HG03066 (cell line): ENCODE measurements at regions not wholly inside any gene's neighbourhood (a gene's known extent, or its start where the extent isn't known, plus 50 kb on each side); places are given as distances from the start of the nearest gene placed in this dataset.

ENCODE experiments used
- ATAC-seq: cut with Tn5 transposase; IDR thresholded peaks from one replicate; pipeline ENCODE4 v1.9.1; 2021; ENCODE audit warnings: low read depth; ENCODE audit not compliant: unreplicated experiment

- no peak for ATAC-seq
Observed at GRCh38 chr2:104487366-104487765, 366.5 kb upstream of the POU3F3 start.

DNA sequence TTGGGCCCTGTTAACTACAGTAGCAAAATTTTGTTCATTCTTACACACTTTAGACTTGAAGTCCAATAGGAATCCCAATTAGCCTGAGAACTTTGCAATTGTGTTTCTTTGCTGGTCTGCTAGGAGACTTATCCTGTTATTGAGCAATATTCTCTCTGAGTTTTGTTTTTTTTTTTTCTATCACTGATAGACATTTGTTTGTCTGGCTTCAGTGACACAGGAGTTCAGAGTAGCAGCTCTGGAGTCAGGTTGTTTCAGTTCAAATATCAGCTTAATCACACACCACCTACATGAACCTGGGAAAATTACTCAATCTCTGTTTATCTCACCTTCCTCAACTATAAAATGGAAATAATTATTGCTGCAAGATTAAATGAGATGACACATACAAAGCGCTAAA lies 360.2 kb upstream of the POU3F3 start:
- ATAC-seq = no peak

DNA sequence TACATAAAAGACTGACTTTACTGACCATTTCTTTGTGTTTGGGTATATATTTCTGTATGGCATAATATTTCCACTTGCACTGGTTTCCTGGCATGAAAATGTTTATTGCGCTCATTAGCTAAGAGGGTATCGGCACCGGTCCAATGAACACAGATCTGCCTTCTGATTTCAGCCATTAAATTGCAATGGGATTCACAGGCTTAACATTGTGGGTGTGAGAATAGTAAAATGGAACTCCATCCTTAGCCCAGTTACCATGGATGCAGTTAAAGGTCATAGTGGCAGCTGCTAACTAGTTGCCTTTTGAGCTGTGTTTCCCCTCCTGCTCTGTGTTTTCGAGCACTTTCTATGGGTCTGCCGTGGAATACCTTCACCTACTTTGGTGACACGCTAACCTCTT lies 352.6 kb upstream of the POU3F3 start:
- no peak for ATAC-seq

GRCh38 chr2:104501929-104502328 lies 352.0 kb upstream of the POU3F3 start:
- ATAC-seq = no peak

DNA sequence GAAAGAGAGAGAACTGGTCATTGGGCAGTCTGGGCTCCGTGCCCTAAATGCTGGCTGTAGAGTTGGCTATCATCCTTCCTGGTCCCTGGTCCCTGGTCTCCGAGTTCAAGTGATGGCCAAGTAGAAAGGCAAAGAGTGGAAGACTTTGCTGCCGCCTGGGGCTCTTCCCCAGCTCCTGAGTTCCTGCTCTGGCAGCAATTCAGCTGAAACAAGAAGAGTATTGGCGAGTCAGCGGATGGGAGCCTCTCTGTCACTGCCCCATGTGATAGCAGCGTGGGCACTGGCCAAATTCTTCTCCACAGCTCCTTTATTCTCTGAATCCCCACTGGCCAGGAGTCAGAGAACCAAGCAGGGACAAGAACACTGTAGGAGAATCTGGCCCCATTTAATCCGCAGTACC lies 351.0 kb upstream of the POU3F3 start:
- ATAC-seq = no peak

DNA sequence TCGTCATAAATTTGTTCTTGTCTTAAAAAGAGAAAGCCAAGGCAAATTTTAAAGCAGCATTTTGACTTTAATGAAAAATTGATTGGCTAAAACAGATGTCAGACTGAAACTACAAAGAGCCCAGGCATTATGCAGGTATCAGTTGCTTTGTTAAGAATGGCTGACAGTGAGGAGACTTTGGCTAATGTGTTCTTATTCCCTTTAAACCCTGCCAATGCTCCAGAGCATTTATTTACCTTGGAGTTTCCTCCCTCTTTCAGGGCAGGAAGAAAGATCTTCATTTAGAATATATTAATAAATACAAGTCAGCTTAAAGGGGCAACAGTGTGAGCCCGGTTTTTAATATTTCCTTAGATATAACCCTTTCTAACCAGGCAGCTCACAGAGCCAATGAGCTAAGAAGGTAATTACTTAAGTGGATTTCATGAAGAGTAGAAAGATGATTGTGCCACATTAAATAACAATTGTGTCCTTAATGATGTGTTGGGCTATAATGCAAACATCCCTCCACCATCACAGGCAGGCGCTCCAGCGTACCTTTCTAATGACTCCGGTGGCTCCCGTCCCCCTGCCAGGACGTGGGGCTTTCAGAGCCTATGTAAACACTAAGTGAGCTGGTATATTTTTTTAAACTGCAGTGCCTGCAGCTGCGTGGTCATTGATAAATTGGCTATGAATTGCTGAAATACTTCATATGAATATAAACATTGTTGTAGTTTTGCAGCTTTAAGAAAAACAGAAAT lies 349.4 kb upstream of the POU3F3 start:
- no peak for ATAC-seq

DNA sequence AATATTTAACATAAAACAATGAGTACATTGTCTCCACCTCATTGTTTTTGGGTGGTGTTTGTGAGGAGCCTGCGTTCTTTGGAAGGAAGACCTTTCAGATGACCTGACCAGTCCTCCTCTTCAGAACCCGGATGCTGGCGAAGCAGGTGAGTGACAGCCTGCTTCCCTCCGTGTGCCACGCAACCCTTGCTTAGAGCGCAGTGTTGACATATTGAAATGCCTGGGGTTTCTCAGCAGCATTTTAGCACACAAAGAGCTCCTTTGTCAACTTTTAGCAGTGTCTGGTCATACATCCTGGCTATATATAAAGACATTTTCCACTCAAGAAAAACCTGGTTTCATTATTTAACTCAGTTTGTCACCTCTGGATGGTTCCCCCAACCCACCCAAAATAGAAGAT lies 335.7 kb upstream of the POU3F3 start:
- ATAC-seq = no peak

DNA sequence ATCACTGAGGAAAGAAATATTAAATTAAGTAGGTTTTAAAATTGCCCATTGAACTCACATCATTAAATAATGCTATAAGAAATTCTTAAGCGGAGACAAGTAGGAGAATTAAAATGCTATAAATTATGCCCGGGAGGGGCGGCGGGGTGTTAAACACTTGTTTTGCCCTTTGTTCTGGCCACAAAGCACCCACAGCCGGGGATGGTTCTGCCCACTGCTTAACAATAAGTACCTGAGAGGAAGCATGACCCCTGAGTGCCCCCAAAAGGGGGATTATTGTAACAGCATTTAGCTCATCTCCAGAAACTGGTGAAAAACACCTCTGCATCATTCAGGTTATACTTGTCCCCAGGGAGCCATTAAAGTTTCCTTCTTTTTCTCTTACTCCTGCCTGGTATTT lies 332.7 kb upstream of the POU3F3 start:
- ATAC-seq = no peak

- ATAC-seq = no peak
Observed at GRCh38 chr2:104523921-104524320, 330.0 kb upstream of the POU3F3 start.

DNA sequence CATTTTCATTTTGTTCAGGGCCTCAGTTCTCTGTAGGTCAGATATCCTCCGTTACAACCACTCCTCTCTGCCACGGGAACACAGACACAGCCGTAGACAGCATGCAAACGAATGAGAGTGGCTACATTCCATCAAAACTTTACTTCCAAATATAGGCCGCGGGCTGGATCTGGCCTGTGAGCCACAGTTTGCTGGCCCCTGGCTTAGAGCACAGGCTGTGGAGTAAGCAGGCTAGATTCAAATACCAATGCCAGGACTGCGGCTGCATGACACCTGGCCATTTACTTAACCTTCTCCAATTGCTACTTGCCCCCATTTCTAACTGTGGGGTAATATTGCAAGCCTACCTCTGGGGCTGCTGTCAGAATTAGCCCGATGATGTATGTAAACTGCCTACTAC lies 325.8 kb upstream of the POU3F3 start:
- ATAC-seq = no peak

DNA sequence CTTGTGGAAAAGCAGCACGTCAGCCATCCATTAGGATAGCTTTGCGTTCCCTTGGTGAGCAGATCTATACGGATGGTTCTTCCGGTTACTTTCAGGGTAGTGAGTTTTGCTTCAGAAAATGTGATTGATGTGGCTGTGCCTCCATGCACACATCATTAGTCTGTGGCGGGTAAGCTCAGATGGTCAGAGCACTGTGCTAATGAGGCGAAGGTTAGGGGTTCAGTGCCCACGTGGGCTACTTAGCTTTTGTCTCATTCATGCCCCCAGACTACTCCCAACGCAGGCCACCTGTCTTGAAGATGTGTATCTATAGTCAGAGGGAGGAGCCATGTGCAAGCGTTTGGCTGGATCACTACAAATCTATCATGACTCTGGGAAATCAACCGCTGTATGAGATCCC lies 322.8 kb upstream of the POU3F3 start:
- no peak for ATAC-seq

GRCh38 chr2:104537116-104537515 lies 316.8 kb upstream of the POU3F3 start:
- no peak for ATAC-seq

- no peak for ATAC-seq
Observed at GRCh38 chr2:104538077-104538476, 315.8 kb upstream of the POU3F3 start.

DNA sequence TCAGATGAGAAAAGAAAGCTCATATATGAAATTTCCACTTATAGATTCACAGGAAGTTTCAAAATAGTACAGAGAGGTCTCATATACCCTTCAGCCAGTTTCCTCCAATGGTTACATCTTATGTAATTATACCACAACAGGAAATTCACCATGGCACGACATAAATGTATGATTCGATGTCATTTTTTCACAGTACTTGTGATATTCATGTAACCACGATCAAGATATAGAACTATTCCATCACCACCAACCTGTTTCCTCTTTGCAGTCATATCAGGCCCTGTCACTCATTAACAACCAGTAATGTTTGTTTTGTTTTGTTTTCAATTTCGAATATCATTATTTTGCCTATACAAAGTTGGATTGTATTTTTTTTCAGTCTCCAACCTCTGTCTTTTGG lies 314.3 kb upstream of the POU3F3 start:
- no peak for ATAC-seq

DNA sequence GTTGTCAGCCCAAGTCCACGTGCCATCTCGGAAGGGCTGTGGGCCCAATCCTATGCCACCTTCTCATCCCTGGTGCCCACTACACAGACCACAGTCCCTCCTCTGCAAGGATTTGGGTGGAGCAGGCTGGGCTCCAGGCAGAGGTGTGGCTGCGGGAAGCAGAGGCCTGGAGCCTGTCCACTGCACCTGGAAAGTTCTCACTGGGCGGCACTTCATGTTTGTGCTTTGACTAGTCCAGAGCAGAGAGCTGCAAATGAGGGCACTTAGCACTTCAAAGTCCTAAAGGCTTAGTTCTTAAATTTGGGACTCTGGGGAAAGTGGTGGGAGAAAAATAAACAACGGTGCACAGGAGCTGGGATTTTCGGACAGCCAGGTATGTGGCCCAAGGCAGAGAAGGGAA lies 308.9 kb upstream of the POU3F3 start:
- no peak for ATAC-seq

DNA sequence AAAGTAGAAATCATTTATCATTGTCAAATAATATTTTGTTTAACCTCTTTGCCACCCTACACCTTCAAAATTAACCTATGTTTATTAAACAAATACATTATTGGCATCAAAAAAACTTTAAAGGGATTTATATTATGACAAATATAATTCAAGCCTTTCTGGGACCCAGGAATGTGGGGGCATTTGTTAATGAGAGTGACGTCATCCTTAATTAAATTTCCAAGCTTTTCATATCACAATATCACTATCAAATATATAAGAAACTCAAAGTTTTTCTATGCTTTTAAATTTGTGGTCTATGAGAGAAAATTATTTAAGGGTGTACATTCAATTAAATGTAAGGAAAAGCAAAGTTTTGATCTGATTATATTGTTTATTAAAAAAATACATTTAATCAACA lies 307.4 kb upstream of the POU3F3 start:
- no peak for ATAC-seq

GRCh38 chr2:104547221-104547620 lies 306.7 kb upstream of the POU3F3 start:
- no peak for ATAC-seq

DNA sequence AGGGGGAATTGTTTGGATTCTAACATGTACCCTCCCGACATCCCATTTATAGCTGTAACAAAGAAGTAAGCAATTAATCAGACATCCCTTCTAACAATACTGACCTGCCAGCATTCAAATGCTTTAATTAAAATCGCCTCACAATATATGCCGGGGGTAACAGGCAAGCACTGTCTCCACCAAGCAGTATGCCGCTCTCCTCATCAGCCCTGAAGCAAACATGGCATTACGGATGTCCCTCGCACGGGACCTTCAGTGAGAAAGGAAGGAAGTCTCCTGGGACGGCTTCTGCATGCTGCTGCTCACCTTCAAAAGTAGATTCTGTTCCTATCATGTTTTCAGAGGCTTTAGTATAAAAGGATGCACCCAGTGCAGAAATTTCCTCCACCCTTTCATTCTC lies 292.7 kb upstream of the POU3F3 start:
- no peak for ATAC-seq

DNA sequence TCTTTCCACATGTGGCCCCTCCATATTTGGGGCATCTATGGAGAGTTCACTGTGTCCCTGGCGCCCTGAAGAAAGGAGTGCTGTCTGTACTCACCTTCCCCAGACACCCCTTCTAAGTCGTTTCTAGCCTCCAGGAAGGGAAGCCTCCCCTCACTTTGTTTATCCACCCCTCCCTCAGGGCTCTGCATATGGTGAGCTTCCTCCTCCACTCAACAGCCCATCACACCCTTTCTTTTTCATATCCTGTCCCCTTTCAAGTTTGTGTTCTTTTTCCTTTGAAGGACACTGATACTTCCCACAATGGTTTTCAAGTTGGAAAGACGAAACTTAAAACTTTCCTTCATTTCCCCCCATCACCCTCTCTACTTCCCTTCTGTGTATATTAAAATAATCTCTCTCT lies 291.4 kb upstream of the POU3F3 start:
- ATAC-seq = no peak

GRCh38 chr2:104563398-104563996 lies 290.4 kb upstream of the POU3F3 start:
- no peak for ATAC-seq

- ATAC-seq = no peak
Observed at GRCh38 chr2:104568247-104568646, 285.7 kb upstream of the POU3F3 start.

GRCh38 chr2:104570259-104570658 lies 283.7 kb upstream of the POU3F3 start:
- no peak for ATAC-seq

DNA sequence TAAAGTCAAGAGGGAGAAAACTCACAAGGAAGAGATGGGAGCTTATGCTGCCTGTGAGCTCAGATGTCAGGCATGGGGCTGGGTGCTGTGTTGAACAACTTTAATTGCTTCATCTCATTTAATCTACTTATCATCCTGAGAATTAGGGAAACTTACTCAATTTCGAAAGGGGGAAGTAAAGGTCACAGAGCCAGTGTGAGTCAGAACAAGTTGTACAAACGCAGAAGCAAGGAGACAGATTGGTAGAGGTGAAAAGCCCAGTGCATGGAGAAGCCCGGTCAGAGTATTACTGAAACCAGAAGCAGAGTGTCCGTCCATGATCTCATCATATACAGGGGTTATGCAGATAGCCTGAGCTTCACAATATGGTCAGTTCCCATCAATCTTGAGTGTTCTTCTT lies 281.1 kb upstream of the POU3F3 start:
- no peak for ATAC-seq
